HG03139 (cell line): ENCODE measurements at regions not wholly inside any gene's neighbourhood (a gene's known extent, or its start where the extent isn't known, plus 50 kb on each side); places are given as distances from the start of the nearest gene placed in this dataset.

Experiments used
- ATAC-seq: cut with Tn5 transposase; IDR thresholded peaks from one replicate; pipeline ENCODE4 v1.9.1; 2021; ENCODE audit not compliant: unreplicated experiment

DNA sequence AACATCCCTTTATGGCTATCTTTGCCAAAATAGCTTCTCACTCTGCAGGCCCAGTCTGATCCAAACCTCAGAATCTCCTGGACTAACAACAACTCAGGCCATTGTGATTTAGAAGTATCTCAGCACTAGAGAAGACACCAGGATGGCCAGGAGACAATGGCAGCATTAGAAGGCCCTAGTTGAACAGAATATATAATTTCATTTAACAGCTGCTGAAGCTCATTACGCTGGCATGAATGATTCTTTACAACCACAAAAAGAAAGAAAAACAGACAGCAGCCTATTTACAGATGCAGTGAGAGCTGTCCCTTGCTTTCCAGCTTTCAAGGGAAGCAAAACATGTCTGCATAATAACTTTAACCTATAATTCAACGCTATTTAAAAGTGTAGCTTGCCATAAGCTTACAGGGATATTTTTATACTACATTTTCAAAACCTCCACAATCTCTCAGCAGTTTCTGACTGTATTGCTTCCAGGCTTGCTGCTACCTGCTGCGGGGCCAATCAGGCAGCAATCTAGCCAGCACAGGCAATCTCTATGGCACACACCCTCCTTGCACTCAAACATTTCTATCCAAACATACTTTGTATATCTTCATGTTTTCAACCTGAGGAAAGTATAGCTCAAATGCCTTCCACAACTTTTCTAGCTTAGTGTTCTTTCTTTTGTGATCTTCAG is 107.3 kb downstream of the OGFRL1 start:
- no peak for ATAC-seq

DNA sequence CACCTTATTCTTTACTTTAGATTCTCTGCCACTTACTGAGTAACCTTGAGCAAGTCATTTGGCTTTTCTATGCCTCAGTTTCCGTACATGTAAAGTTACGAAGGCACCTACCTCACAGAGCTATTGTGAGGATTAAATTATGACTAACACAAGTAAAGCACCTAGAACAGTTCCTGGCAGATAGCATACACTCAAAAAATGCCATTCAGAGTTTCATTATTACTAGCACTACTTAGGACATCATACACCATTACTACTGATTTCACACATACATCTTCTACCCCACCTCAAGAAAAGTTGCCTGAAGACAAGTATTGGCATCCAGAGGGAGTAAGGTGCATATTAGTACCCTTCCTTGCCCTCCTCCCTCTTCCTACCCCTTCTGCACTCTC is 107.8 kb downstream of the OGFRL1 start:
- no peak for ATAC-seq

DNA sequence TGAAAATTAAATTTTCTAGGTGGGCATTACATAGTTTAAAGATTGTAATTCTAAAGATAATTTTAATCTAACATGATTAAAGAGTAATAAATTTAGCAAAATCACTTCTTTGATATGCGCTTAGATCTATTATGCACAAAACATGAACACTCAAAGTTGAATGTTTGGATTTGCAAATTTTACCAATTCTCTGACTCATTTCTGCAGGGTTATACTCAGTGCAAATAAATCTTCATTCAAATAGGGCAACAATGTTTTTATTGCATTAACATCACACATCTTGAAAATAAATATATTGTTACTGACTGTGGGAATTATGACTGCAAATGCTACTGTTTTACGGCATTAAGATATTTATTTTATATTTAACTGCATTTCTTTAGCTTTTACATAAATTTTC is 110.7 kb downstream of the OGFRL1 start:
- no peak for ATAC-seq

DNA sequence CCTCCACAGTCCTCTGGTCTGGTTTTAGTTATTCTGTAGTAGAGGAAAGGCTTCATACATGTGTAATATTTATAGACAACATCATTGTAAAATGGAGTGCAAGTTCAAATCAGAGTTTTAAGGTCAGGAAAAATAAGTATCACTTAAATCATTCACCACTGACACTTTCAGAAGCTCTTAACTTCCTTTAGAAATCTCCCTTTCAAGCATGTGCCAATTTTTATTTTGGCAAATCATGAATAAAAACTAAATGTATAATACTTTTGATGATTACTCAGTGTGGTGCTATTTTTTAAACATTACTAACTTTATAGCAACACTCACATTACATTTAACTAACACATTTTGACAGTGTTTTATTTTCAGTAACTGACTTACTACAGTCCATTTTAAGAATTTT is 112.2 kb downstream of the OGFRL1 start:
- no peak for ATAC-seq

DNA sequence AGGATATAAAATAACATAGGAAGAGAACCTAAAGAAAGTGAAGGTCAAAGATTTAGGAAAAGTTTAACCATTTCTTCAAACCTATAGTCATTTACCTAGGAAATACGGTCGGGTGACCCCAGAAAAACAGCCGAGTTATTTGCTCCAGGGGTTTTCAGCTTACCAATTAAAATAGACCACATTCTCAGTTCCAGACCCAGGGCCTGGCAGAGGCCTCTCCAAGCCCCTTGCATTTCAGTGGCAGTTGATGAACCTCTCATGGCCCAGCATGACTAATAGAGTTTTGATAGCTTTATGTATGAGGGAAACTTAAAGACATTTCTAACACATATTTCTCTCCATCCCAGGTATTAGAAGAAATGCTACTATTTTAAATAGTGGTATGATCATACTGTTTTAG is 113.5 kb downstream of the OGFRL1 start:
- no peak for ATAC-seq

DNA sequence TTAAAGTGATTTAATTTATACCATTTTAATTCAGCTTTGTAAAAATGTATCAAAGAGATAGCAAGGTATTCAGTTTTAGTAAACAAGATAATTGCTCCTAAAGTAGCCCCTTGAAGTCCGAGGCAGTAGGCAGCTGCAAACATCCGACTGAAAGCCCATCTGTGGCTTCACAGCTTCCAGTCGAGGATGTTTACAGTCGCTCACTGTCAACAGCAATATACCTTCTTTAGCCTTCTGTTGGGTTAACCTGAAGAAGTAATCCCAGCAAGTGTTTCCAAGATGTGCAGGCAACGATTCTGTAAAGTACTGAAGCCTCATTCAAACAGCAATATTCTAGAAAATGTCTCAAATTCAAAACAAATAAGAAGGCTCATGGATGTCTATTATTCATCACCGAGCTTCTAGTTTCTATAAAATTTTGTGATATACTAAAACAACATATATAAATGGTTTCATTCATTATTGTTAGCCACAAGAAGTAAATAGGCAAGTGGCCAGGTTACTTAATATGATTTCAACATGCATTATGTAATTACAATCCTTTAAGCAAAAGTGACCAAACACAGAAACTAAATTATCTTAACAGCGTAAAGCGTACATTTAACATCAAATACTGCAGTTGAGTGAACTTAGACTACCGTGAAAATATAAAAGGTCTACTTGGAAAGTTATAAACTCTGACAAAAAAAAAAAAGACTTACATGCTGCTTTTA is 115.0 kb downstream of the OGFRL1 start:
- no peak for ATAC-seq

DNA sequence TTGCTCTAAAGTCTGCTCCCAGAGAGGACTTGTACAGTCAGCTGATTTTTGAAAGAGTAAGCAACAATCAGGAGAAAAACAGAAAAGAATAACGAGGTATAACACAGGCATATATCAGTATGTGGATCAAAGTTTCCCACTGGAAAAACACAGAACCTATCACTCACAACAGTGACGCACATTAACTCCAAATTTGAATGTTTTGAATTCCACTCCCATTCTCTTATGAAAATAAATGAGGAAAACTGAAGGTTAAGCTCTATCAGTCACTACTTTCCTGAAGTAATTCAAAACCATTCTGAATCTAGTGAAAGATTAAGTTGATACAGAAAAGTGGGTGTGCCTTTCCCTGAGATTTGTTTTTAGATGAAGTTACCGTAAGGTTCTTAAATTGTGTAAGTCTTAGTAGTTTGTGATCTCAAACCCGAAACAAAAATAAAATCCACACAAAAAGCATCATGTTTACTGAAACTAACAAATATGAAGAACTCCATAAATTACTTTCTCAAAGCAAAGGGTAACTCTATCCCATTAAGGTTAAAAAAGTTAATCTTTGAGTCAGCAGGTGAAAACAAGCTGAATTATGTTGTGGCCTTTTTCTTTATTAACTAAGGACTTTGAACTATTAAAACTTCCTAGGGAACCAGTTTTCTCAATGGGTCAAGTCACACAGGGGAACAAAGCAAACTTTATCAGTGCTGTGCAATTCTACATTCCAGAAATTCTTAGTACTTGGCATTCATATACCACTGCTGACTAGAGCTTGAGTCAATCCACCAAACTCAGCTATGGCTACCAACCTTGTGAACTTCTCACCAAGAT is 115.7 kb downstream of the OGFRL1 start:
- ATAC-seq = no peak

DNA sequence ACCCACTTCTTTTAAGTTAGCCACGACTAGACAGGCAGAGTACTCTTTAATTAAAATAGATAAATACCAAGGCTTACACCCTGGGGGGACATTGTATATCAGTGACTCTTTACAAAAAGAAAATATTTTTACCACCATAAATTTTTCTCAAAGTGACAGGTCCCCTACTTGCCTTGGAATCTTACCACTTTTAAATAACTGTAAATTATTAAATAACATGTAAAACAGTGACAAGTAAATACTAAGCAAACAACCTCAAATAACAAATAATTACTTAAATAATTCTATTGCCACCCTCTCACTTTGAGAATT is 116.3 kb downstream of the OGFRL1 start:
- ATAC-seq = no peak

DNA sequence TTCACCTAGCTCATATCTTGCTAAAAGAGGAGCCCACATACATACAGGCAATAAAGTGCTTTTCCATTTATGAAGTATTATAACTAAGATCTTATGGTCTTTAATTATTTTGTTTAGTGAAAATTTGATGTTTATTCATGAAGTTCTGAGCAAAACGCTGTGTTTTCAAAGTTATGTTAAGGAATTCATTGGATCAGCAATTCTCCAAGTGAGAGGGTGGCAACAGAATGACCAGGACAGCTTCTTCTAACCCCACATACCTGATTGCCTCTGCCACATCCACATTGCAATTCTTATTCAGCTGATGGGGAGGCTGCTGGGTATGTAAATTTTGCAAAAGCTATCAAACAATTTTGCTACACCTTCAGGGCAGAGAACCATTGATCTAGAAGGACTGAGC is 116.8 kb downstream of the OGFRL1 start:
- ATAC-seq = no peak

DNA sequence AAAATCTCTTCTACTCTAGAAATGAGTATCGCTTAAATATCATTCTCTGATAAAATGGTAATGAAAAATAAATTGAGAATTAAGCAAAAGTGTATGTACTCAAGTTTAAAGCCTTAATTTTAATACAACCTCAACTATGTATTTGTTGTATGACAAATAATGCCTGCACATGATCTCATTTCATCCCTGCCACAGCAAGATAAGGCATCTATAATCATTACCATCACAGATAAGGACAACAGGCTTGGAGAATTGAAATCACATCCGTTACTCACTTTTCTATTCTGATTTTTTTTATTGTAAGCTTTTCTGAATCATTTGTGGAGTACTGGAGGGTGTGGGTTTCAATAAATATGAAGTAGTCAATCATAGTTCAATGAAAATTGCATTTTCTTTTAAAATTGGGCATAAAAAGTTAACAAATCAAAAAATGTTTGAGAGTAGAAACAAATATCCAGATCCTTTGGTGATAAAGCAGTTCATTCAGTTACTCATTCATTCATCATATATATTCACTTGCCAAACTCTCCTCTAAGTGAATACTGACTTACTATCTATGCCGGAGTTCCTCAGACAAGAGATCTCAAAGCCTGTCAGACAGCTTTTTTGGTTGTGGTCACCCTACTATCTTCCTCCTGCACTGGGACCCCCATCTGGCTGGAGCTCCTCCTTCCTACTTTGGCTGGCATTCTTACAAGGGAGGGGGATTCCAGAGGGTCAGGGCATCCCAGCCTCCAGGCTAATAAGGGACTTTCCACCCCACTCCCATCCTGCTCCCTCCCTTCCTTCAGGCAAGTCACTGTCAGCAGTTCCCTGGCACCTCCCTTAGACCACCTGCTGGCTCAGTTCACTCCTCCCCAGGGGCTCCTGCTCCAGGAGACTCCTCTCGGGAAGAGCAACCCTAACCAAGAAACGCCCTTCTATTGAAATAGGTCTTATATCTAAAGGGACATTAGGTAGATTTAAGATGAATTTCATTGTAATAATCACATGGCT is 118.6 kb downstream of the OGFRL1 start:
- ATAC-seq = no peak

DNA sequence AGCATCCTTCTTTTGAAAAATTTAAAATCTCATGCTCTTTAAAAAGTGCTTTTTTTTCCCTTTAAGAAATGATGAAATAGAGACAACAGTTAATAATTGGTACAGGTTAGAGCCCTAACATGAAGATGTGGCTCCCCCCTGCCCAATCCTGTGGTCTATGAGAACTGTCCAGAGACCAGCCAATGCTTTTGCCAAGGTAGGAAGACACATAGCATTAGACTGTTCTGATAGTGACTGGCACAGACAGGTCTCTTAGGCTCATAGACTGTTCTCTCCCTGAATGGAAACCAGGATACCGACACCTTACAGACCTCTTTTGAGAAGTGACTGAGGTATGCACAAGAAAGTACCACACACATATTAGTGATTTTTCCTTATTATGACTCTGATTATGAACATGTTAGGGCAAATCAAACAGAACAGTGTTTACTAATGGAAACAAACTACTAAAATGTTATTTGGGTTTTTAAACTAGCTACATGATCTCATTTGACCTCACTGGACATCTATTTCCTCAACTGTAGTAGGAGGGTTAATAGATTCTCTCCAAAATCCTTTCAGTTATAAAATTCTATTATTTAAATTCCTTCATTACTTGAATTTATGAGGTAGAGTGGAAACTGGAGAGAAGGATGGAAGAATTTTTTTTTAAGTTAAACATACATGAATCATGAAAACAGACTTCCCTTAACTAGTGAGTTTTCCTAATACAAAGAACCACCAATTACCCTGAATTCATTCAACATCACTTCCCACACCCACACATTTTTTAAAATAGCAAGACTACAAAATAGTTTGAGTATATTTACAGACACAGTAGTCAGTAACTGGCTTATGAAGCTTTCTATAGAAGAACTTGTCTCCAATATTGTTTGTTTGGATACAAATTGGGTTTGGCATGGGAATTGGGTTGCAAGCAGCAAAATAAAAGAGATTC is 120.4 kb downstream of the OGFRL1 start:
- no peak for ATAC-seq

DNA sequence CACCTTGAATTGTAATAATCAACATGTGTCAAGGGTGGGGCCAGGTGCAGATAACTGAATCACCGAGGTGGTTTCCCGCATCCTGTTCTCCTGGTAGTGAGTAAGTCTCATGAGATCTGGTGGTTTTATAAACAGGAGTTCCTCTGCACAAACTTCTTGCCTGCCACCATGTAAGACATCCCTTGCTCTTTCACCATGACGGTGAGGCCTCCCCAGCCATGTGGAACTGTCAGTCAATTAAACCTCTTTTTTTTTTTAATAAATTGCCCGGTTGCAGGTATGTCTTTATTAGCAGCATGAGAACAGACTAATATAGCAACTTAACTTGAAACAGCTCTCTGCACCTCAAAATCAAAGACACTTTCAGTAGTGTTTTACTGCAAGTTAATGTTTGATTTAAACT is 121.6 kb downstream of the OGFRL1 start:
- no peak for ATAC-seq

DNA sequence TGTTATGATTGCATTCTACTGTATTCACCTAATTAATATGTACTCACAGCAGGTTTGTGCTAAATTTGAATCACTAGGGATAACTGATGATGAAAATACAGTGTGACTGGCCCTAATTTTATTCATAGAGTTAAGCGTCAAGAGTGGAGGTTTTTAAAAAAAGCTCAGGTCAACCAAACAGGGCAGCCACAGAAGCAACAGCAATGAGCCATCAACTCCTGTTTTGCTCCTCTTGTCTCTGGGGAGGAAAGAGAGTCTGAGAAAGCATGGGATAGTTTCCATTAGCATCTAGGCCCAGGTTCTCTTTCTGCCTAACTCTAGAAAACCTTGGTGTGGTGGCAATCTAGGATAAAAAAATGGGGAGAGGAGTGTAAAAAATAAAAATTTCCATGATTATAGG is 122.1 kb downstream of the OGFRL1 start:
- no peak for ATAC-seq

DNA sequence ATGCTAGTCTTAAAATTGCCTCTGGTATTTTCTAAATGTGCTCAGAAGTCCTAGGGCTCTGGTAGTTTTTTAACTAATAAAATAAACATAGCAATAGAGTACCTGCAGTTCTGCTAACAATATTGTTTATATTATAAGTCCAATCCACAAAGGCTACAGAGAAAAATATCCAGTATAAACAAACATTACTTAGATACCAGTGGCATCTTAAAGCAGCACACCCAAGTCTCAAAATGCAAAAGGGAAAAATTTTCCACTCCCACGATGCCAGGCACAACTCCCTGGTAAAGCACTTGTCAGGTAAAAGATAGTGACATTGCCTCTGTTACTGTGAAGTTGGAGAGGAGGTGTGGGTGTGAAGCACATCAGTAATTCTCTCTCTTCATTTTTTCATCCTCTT is 123.3 kb downstream of the OGFRL1 start:
- no peak for ATAC-seq

DNA sequence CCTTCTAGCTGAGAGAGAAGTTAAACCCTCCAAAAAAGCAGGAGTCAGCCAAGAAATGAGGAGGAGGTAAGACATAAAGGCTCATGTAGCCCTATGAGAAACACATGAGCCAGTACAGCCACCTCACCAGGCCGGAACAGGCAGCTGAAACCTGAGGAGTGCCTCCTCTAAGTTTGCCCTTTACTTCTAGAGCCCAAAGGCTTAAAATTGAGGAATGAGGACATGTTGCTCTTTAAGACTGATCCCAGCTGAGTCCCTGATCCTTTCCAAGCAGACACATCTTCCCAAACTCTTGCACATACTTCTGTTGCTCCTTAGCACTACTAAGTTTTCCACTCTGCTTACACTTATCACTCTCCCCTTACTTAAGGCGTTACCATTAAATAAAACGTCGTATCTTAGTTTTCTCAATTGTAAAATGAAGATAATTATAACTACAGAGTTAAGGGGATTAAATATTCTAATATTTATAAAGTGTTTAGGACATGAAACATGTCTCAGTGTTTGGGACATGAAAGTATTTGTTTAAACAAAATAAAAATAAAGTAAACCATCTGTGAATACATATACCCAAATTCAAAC is 124.0 kb downstream of the OGFRL1 start:
- ATAC-seq = no peak

DNA sequence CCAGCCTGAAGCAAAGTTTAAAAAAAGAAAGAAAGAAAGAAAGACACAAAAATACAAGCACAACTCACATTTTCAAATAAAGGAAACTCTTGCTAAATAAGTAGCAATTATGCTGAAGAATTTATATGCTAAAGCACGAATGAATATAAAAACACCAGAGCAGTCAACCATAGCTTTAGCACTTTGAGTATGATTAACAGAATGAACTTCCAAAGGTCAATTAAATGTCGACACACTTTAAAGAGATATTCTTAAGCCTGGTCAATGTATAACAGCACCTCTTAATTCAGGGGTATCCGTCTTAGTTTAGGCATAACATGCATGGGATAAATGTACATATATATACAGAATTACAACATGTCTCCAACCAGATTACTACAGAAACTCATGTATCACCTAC is 125.9 kb downstream of the OGFRL1 start:
- ATAC-seq = no peak

DNA sequence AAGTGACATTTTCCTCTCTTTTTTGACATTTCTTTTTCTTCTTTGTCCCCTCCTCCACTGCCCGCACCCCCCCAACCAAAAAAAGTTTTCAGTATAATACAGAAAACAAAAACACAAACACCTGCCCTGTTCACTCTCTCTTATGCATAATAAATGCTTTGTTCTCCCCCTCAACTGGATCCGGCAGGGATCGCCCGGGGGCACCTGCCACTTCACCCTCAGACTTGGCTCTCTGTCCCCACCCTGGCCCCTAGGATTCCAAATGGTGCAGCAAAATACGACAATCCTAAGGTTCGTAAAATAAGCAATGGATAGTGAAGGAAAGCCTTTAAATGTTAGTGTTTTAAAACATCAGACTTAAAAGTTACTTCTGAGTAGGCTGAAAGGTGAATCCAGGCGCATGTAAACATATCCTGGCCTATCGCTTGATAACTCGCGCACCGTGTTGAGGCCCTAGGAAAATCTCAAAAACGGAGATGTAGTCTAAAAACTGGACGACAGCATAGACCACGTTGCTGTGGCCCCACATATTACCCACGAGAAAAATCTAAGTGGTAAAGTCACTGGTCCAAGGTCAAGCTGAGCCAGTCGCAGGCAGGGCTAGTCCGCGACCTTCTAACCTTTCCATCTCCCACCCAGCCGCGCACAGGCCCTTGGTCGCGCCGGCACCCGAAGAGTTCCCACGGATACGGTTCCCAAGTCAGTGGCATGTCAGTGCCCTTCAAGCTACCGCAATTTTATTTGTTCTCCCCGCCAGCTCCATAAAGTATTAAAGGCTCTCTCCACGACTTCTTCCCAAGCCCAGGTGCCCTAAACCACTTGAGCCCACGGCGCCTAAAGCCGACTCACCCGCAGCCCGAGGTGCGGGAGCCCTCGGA is 130.8 kb downstream of the OGFRL1 start:
- ATAC-seq = no peak

DNA sequence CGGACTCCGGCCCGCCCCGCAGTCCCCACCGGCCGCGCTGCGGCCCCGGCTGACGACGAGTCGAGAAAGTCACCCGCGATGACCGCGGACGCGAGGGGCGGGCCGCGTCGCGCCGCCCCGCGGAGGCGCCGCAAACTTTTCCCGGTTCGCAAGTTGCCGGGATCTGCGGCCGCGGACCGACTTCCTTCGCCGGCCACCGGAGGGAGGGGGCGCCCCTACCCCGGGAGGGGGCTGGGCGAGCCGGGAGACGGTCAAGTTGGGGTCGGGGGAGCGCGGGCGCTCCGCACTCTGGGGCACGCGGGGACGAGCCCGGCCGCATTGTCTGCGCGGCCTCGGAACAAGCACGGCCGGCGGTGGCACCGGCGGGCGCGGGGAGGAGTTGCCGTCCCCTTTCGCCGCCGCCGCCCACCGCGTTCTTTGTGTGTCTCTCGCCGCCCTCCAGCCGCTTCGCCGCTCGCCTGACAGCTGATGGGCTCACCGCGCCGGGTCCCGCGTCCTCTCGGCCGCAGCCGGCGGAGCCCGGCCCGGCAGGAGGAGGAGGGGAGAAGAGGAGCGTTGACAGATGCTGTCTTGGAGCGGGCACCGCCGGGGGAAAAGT is 131.6 kb downstream of the OGFRL1 start:
- ATAC-seq = peak; percentile 39
